MM.1S (cell line): ENCODE measurements at regions not wholly inside any gene's neighbourhood (a gene's known extent, or its start where the extent isn't known, plus 50 kb on each side); places are given as distances from the start of the nearest gene placed in this dataset.

ENCODE experiments used
- DNase-seq: peaks from one replicate; pipeline ENCODE4 v3.0.0-alpha.2; 2015
- H2AFZ ChIP-seq: fragments of 300-600 bp; sonication (generic); 2 replicates; pipeline ENCODE4 v1.6.0; 2016; ENCODE audit warnings: antibody characterized with exemption, low read length
- H3F3A ChIP-seq: fragments of 300-600 bp; sonication (generic); 2 replicates; pipeline ENCODE4 v1.6.1; 2016; ENCODE audit warnings: mild to moderate bottlenecking, antibody characterized with exemption, low read length, moderate library complexity, mixed read lengths; ENCODE audit not compliant: insufficient read depth
- H3K27ac ChIP-seq: fragments of 300-600 bp; sonication (generic); 2 replicates; pipeline ENCODE4 v1.5.1; 2016; ENCODE audit warnings: mild to moderate bottlenecking, low read length
- H3K27me3 ChIP-seq: fragments of 300-600 bp; sonication (generic); replicated peaks from 2 replicates; pipeline ENCODE4 v1.6.0; 2016; ENCODE audit warnings: low read length; ENCODE audit not compliant: insufficient read depth
- H3K36me3 ChIP-seq: fragments of 300-600 bp; sonication (generic); replicated peaks from 2 replicates; pipeline ENCODE4 v1.6.1; 2016; ENCODE audit warnings: mild to moderate bottlenecking, low read length, mixed read lengths; ENCODE audit not compliant: insufficient read depth
- H3K4me1 ChIP-seq: fragments of 300-600 bp; sonication (generic); 2 replicates; pipeline ENCODE4 v1.6.1; 2016; ENCODE audit warnings: low read length, mixed read lengths
- H3K4me2 ChIP-seq: fragments of 300-600 bp; sonication (generic); 2 replicates; pipeline ENCODE4 v1.6.0; 2016; ENCODE audit warnings: low read depth, low read length
- H3K4me3 ChIP-seq: fragments of 300-600 bp; sonication (generic); 2 replicates; pipeline ENCODE4 v1.5.1; 2016; ENCODE audit warnings: low read length, mixed read lengths
- H3K79me2 ChIP-seq: fragments of 300-600 bp; sonication (generic); 2 replicates; pipeline ENCODE4 v1.6.1; 2016; ENCODE audit warnings: mixed run types, low read length, mixed read lengths
- H3K9ac ChIP-seq: fragments of 300-600 bp; sonication (generic); 2 replicates; pipeline ENCODE4 v1.6.1; 2016; ENCODE audit warnings: low read length, mixed read lengths
- H3K9me2 ChIP-seq: fragments of 300-600 bp; sonication (generic); replicated peaks from 2 replicates; pipeline ENCODE4 v1.6.1; 2016; ENCODE audit warnings: mild to moderate bottlenecking, low read length, mixed read lengths; ENCODE audit not compliant: insufficient read depth
- H3K9me3 ChIP-seq: fragments of 300-600 bp; sonication (generic); replicated peaks from 2 replicates; pipeline ENCODE4 v1.6.1; 2016; ENCODE audit warnings: mild to moderate bottlenecking, low read length, mixed read lengths; ENCODE audit not compliant: insufficient read depth
- H4K20me1 ChIP-seq: fragments of 300-600 bp; sonication (generic); 2 replicates; pipeline ENCODE4 v1.6.1; 2016; ENCODE audit warnings: mild to moderate bottlenecking, low read length, moderate library complexity, mixed read lengths; ENCODE audit not compliant: insufficient read depth
- CTCF ChIP-seq: fragments of 300-600 bp; sonication (generic); IDR thresholded peaks from 2 replicates; pipeline ENCODE4 v1.5.1; 2016; ENCODE audit warnings: antibody characterized with exemption, low read length, mixed read lengths
- EZH2 ChIP-seq: fragments of 300-600 bp; sonication (generic); optimal IDR thresholded peaks from 2 replicates; pipeline ENCODE3; 2017; ENCODE audit warnings: low read depth, mild to moderate bottlenecking, antibody characterized with exemption, low read length, mixed read lengths
- EZH2phosphoT487 ChIP-seq: fragments of 300-600 bp; sonication (generic); IDR thresholded peaks from 2 replicates; pipeline ENCODE4 v1.6.1; 2018; ENCODE audit warnings: antibody characterized with exemption, low read length

GRCh38 chr13:40453351-40454021, 213.0 kb downstream of the FOXO1 start:
- no peaks in the 10 kb centered on the region for H3K36me3 ChIP-seq
- H2AFZ ChIP-seq, result no peak overlapping the region
- no peaks in the 10 kb centered on the region for H3F3A ChIP-seq
- H3K9ac ChIP-seq, result no peak overlapping the region
- no peaks in the 10 kb centered on the region for H3K4me1 ChIP-seq
- no peaks in the 10 kb centered on the region for H3K9me3 ChIP-seq
- TF ChIP-seq CTCF, result no peak
- TF ChIP-seq EZH2phosphoT487, result no peak
- TF ChIP-seq EZH2, result no peak
- no peaks in the 10 kb centered on the region for H3K79me2 ChIP-seq
- no peak overlapping the region for H3K27ac ChIP-seq
- no peaks in the 10 kb centered on the region for H4K20me1 ChIP-seq
- DNase-seq, result no peak
- no peak overlapping the region for H3K4me3 ChIP-seq
- H3K4me2 ChIP-seq, result no peak overlapping the region
- no peaks in the 10 kb centered on the region for H3K27me3 ChIP-seq
- H3K9me2 ChIP-seq, result no peaks in the 10 kb centered on the region

- DNase-seq, result no peak
- Histone ChIP-seq H3K9me3 (no peaks in the 10 kb centered on the region), H3K79me2 (no peaks in the 10 kb centered on the region), H4K20me1 (no peaks in the 10 kb centered on the region), H3K9me2 (no peaks in the 10 kb centered on the region), H3F3A (no peaks in the 10 kb centered on the region), H3K27me3 (no peaks in the 10 kb centered on the region), H3K27ac (no peak overlapping the region), H3K4me1 (no peaks in the 10 kb centered on the region), H3K4me3 (no peak overlapping the region), H3K9ac (no peak overlapping the region), H2AFZ (no peak overlapping the region), H3K4me2 (no peak overlapping the region), H3K36me3 (no peaks in the 10 kb centered on the region)
- TF ChIP-seq EZH2, result no peak
- no peak for TF ChIP-seq CTCF
- TF ChIP-seq EZH2phosphoT487, result no peak
Measured at GRCh38 chr13:40456397-40456953, 210.0 kb downstream of the FOXO1 start.

- no peak overlapping the region for H3K4me2 ChIP-seq
- no peaks in the 10 kb centered on the region for H3K36me3 ChIP-seq
Measured at GRCh38 chr13:40456979-40457553, 209.4 kb downstream of the FOXO1 start.

More at GRCh38 chr13:40456979-40457553, 209.4 kb downstream of the FOXO1 start:
- Histone ChIP-seq H3F3A (no peaks in the 10 kb centered on the region), H3K9me2 (no peaks in the 10 kb centered on the region), H3K79me2 (no peaks in the 10 kb centered on the region), H3K9me3 (no peaks in the 10 kb centered on the region), H4K20me1 (no peaks in the 10 kb centered on the region), H3K4me1 (no peaks in the 10 kb centered on the region), H2AFZ (no peak overlapping the region), H3K27me3 (no peaks in the 10 kb centered on the region), H3K9ac (no peak overlapping the region), H3K4me3 (no peak overlapping the region), H3K27ac (no peak overlapping the region)
- TF ChIP-seq EZH2, result no peak
- TF ChIP-seq EZH2phosphoT487, result no peak
- TF ChIP-seq CTCF, result no peak
- DNase-seq, result no peak
